GM21360 (cell line): ENCODE measurements at regions not wholly inside any gene's neighbourhood (a gene's known extent, or its start where the extent isn't known, plus 50 kb on each side); places are given as distances from the start of the nearest gene placed in this dataset.
"Not testable (repeated sequence)": the region's sequence is repeated elsewhere in the genome, so short reads cannot be mapped to it uniquely, and the experiment has no call there.

Source experiments
- ATAC-seq: cut with Tn5 transposase; IDR thresholded peaks from one replicate; pipeline ENCODE4 v1.9.1; 2021; ENCODE audit warnings: mild to moderate bottlenecking, moderate library complexity; ENCODE audit not compliant: unreplicated experiment

DNA sequence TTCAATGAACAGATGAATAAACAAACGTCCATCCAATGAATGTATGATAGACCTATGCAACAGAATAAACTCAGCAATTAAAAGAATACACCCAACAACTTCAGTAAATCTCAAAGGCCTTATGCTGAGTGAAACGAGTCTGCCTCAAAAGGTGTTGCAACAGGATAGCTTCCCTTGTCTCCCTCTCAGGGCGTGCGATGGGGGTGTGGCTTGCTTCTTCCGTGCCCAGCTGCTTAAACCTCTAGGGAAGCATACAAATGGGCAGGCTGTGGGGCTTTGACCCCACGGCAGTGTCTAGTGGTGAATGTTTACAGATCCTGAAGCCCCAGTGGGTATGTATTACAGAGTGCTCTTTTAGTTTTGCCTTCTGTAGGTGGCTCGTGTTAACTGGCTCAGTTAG lies 87.0 kb upstream of the CCL21 start:
- ATAC-seq = no peak

- no peak for ATAC-seq
These were observed 83.5 kb upstream of the CCL21 start for GRCh38 chr9:34793428-34793827.

DNA sequence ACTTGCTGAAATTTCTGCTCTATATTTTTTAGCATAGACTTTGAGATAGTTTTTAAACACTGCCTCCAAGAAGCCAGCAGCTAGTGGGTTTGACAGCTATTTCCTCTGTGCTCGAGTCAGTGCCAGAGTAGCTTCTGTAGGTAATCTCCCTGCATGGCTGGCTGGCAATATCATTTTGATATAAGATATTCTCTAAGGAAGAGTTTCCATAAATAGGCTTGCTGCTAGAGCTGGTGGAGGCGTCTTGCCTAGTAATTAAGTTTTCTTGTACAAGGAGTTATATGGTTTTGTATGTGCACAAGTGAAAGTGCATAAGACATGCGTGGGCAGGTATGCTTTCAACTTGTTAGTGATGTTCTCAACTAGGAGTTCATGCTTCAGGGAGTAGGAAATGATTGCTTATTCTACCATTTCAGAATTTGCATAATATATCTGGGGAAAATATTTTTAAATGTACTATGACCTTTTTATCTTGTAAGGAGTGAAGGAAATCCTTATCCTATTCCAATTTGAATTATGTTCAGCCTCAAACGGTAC lies 74.1 kb upstream of the CCL21 start:
- ATAC-seq = no peak

DNA sequence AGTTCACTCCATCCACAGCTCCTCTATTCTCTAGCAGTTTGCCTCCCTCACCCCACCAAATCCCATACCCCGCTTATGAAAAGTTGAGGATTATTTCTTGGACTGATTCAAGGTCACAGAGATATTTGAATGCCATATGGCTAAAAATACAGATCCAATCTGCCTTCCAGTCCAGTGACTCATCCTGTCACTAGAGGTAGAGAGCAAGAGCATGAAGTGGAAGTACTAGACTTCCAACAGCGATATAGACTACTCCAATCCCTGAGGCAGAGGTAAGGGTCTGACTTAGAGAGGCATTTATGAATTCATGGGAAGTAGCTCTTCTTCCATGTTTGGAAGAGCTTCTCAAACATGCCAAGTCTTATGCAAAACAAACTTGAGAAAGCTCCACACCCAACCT lies 72.4 kb upstream of the CCL21 start:
- no peak for ATAC-seq

- ATAC-seq = no peak
These were observed 67.7 kb upstream of the CCL21 start for GRCh38 chr9:34777666-34778065.

DNA sequence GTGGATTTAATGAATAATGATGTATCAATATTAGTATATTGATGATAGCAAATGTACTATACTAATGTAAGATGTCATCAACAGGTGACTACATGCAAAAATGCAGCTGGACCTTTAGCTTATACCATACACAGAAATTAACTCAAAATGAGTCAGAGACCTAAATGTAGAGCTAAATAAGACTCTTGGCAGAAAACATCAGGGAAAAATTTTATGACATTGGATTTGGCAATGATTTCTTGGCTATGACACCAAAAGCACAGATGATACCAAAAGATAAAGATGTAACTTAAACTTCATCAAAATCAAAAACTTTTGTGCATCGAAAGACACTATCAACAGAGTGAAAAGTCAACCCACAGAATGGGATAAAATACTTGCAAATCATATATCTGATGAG lies 64.0 kb upstream of the CCL21 start:
- no peak for ATAC-seq

DNA sequence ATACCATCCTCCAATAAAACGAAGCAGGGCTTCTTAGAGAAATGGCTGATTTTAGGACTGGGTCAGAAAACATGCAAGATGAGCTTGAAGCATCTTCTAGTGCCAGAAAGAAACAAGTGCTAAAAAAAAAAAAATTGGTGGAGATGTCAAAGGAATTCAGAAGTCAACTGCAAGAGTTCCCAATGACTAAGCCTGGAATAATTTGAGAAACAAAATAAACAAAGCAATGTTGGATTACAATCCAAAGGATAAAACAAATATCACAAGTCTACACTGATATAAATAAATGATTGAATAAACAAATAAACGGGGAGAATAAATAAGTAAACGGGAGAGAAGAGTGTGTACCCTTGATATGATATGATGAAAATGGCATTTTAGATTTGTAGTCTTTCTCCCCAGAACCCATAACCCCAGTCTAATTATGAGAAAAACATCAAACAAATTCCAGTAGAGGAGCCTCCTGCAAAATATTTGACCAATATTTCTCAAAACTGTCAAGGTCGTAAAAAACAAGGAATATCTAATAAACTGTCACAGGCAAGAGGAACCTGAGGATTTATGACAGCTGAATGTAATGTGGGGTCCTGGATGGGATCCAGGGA lies 63.5 kb upstream of the CCL21 start:
- ATAC-seq = no peak

DNA sequence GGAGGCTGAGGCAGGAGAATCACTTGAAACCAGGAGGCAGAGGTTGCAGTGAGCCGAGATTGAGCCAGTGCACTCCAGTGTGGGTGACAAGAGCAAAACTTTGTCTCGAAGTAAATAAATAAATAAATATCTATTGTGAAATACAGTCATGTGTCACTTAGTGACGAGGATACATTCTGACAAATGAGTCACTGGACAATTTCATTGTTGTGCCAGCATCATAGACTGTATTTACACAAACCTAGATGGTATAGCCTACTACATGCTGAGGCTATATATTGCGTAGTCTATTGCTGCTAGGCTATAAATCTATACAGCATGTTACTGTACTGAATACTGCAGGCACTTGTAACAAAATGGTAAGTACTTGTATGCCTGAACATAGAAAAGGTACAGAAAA lies 61.1 kb upstream of the CCL21 start:
- no peak for ATAC-seq

DNA sequence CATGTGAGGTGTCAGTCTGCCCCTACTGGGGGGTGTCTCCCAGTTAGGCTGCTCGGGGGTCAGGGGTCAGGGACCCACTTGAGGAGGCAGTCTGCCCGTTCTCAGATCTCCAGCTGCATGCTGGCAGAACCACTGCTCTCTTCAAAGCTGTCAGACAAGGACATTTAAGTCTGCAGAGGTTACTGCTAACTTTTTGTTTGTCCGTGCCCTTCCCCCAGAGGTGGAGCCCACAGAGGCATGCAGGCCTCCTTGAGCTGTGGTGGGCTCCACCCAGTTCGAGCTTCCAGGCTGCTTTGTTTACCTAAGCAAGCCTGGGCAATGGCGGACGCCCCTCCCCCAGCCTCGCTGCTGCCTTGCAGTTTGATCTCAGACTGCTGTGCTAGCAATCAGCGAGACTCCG lies 57.2 kb upstream of the CCL21 start:
- not testable (repeated sequence) for ATAC-seq

- ATAC-seq = not testable (repeated sequence)
These were observed 50.5 kb upstream of the CCL21 start for GRCh38 chr9:34760196-34761040.
